Keratinocyte (primary cell): ENCODE measurements at regions not wholly inside any gene's neighbourhood (a gene's known extent, or its start where the extent isn't known, plus 50 kb on each side); places are given as distances from the start of the nearest gene placed in this dataset.

Experiments
- EZH2 ChIP-seq: IDR thresholded peaks from one replicate; pipeline ENCODE4 v1.6.1; 2012; ENCODE audit warnings: inconsistent platforms, mild to moderate bottlenecking, low read length, moderate library complexity
- TF ChIP-seq, protein P1 (sequence below), 3 experiments: IDR thresholded peaks in 1 of 3; conservative IDR thresholded peaks in 1 of 3; optimal IDR thresholded peaks in 1 of 3; 2 replicates in 2 of 3; 3 replicates in 1 of 3; pipeline versions ENCODE3 to v1.5.1; 2011; ENCODE audit warnings: low read length in 3 of 3, mild to moderate bottlenecking in 3 of 3, moderate library complexity in 2 of 3, control low read depth in 1 of 3, inconsistent platforms in 1 of 3; ENCODE audit not compliant: insufficient read depth in 2 of 3; ENCODE audit errors: extremely low read depth in 1 of 3

DNA sequence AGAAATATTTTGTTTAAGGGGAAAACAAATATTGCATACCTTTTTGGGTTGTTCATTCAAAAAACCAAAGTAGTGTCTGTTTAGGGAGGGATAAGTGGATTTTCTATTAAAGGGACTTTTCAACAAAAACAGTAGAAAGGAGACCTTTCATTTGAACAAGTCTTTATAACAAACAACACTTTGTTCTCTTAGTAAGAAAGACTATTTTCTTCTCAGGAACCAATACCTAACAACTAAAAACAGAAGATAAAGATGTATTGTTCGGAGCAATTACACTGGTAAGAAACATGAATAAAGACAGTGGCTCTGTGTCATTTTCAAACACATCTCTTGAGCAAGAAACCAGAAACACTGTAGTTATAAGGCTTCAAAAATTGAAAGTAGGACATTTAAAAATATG is 1610.1 kb upstream of the PCDH20 start:
- no peak for TF ChIP-seq EZH2
- TF ChIP-seq, protein P1, sequence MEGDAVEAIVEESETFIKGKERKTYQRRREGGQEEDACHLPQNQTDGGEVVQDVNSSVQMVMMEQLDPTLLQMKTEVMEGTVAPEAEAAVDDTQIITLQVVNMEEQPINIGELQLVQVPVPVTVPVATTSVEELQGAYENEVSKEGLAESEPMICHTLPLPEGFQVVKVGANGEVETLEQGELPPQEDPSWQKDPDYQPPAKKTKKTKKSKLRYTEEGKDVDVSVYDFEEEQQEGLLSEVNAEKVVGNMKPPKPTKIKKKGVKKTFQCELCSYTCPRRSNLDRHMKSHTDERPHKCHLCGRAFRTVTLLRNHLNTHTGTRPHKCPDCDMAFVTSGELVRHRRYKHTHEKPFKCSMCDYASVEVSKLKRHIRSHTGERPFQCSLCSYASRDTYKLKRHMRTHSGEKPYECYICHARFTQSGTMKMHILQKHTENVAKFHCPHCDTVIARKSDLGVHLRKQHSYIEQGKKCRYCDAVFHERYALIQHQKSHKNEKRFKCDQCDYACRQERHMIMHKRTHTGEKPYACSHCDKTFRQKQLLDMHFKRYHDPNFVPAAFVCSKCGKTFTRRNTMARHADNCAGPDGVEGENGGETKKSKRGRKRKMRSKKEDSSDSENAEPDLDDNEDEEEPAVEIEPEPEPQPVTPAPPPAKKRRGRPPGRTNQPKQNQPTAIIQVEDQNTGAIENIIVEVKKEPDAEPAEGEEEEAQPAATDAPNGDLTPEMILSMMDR (optimal IDR thresholded peaks at IDR 0.05 in 1 of 3, IDR thresholded peaks at IDR 0.05 in 1 of 3, conservative IDR thresholded peaks at IDR 0.05 in 1 of 3; ENCODE audit: extremely low read depth in 1 of 3, insufficient read depth in 2 of 3, low read length in 3 of 3): no peak
